GM21381 (cell line): ENCODE measurements at regions not wholly inside any gene's neighbourhood (a gene's known extent, or its start where the extent isn't known, plus 50 kb on each side); places are given as distances from the start of the nearest gene placed in this dataset.
"Not testable (repeated sequence)": the region's sequence is repeated elsewhere in the genome, so short reads cannot be mapped to it uniquely, and the experiment has no call there.

Experiments used
- ATAC-seq: cut with Tn5 transposase; IDR thresholded peaks from one replicate; pipeline ENCODE4 v1.9.1; 2021; ENCODE audit warnings: mild to moderate bottlenecking, moderate library complexity; ENCODE audit not compliant: unreplicated experiment

GRCh38 chr6:141513830-141514229 is 618.9 kb upstream of the GJE1 start:
- no peak for ATAC-seq

DNA sequence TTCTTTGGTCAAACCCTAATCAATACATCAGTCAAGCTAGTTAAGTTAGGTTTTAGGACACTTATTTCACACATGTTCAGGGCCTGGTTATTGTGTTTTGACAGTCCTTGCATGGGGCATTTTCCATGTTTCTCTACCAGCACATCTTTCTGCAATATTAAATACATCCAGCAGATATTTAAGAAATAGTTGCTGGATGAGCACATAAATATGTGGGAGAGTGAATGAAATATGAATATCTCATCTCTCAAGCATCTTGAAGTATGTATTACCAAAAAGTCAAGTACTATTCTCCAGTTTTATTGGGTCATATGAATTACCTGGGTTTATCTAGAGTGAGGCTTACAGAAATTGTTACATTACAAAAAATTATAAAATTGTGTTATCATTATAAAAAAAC is 621.9 kb upstream of the GJE1 start:
- no peak for ATAC-seq

DNA sequence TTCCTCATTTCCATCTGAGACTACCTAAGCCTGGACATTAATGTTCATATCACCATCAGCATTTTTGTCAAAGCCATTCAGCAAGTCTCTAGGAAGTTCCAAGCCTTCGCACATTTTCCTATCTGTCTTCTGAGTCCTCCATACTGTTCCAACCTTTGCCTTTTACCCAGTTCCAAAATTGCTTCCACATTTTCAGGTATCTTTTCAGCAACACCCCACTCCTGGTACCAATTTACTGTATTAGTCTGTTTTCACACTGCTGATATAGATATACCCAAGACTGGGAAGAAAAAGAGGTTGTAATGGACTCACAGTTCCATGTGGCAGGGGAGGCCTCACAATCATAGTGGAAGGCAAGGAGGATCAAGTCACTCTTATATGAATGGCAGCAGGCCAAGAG is 626.7 kb upstream of the GJE1 start:
- not testable (repeated sequence) for ATAC-seq

GRCh38 chr6:141504318-141504717 is 628.4 kb upstream of the GJE1 start:
- not testable (repeated sequence) for ATAC-seq

GRCh38 chr6:141501616-141502015 is 631.1 kb upstream of the GJE1 start:
- no peak for ATAC-seq

DNA sequence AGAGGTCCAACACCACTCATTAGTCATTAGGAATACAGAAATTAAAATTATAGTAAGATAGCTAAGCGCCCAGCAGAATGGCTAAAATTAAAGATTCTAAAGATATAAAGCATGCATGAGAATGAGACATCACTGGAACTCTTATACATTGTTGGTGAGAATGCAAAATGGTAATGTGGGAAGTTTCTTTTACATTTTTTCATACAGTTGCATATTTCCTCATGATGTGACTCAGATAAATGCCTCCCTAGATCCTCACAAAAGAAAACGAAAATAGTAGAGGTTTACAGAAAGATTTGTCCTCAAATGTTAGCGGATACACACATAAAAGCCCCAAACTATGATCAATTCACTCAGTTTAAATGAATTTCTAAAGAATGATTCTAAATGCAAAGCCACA is 633.7 kb upstream of the GJE1 start:
- no peak for ATAC-seq

DNA sequence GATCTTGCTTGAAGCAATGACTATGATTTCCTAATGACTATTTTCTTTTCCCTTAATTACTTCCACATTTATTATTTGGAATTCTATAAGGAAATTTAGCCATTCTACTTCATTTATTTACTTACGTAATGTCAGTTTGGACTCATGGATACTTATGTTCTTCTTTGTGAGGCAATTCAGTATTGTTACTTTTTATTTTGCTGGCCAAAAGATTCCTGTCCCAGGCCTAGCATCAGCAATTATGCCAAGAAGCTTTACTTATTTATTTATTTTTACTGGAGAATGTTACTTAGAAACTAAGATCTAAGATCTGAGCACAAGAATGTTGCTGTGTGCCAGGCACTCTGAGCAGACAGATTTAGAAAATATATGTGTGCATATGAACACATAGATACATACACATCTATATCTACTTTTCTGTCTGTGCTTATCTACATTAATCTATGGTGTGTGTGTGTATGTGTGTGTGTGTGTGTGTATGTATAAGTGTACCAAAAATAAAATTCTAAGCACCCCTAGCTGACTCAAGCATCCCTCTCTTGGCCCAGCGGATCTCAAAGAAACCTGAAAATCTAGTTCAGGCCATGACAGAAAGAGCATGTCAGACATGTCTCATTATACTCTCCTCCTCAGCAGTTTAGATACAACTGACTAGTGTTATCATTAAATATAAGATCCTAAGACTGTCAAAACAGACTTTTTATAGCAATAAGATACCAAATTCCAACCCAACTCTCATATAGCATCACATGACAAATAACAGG is 640.0 kb upstream of the GJE1 start:
- ATAC-seq, result no peak

GRCh38 chr6:141491684-141492083 is 641.0 kb upstream of the GJE1 start:
- no peak for ATAC-seq

- no peak for ATAC-seq
Observed at GRCh38 chr6:141490982-141491381, 641.7 kb upstream of the GJE1 start.

DNA sequence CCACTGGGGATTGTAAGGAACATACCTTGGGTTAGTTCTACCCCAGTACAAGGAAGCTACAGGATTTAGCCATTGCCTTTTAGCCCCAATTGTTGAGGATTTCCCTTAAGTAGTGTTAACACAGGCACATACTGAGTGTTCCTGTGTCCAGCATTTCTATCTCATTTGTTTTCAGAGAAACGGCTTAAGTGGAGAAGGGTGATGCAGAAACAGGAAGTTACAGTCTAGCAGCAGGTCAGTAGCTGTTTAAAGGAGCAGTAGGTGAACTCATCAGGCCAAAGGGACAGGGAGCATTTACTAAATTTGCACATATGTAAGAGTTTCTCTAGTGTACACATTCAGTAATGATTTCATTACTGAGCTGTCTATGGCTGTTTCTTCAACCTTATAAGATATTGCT is 644.2 kb upstream of the GJE1 start:
- peak; percentile 29 for ATAC-seq

- no peak for ATAC-seq
Observed at GRCh38 chr6:141486942-141487341, 645.8 kb upstream of the GJE1 start.

- ATAC-seq, result peak; percentile 77
Observed at GRCh38 chr6:141484711-141485110, 648.0 kb upstream of the GJE1 start.

GRCh38 chr6:141483598-141484061 is 649.1 kb upstream of the GJE1 start:
- ATAC-seq, result peak; percentile 86

GRCh38 chr6:141482796-141483597 is 649.7 kb upstream of the GJE1 start:
- ATAC-seq, result no peak

- no peak for ATAC-seq
Observed at GRCh38 chr6:141475259-141475658, 657.5 kb upstream of the GJE1 start.

DNA sequence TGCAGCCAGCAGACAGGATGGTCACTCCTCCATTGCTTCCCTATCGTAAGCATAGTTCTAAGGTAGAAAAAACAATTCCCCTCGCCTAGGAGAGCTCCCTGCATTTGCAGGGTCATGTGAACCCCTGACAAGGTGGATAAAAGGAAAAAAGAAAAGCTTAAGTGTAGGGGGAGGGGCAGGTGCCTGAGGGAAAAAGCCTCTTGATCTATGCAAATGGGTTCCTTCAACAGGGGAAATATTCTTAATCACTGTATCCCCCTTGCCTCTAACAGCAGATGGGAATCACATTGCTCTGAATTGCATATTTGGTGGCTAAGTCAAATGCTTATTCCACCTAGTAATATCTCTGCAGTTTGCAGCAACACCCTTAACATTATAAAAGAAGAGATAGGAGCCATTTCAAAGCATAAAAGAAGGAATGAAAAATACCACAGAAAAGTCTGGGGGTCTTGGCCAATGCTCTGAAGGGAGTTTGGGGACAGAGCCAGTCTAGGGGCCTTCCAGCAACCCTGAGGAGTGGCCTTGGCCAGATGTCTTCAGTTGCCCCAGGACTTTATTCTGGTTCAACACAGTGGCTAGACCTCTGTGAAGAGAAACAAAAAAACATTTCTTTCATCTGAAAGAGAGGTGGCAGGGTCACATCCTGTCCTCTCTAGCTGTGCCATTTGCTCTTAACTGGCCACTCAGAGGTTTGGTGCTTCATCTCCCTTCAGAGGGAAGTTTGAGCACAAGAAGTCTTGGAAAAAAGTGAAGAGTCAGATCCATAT is 660.4 kb upstream of the GJE1 start:
- ATAC-seq, result no peak

- no peak for ATAC-seq
Observed at GRCh38 chr6:141470810-141471209, 661.9 kb upstream of the GJE1 start.

- ATAC-seq, result no peak
Observed at GRCh38 chr6:141467881-141468280, 664.8 kb upstream of the GJE1 start.

- ATAC-seq, result no peak
Observed at GRCh38 chr6:141467041-141467440, 665.7 kb upstream of the GJE1 start.

DNA sequence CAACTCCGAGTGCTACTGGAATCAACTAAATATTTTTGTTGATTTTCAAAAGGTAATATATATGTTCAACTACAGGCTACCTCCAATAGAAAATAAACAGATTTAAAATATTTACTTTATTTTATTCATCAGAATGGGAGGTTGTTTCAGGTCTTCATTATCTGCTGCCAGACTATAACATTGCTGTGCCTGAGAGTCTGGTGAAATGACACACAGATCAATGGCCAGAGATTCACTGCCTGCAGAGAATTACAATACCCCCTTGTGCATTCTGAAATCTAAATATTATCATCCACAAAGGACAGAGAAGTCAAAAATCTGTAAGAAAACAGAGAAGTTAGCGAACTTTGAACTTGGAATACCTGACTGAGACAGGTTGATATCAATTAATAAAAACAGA is 667.8 kb upstream of the GJE1 start:
- no peak for ATAC-seq

GRCh38 chr6:141464490-141464889 is 668.2 kb upstream of the GJE1 start:
- ATAC-seq, result peak; percentile 61
